Keratinocyte (primary cell): ENCODE measurements at regions not wholly inside any gene's neighbourhood (a gene's known extent, or its start where the extent isn't known, plus 50 kb on each side); places are given as distances from the start of the nearest gene placed in this dataset.
A peak's percentile ranks its signal among the peaks of the same experiment; 100 is the strongest.

Experiments used
- DNase-seq: peaks from one replicate; pipeline ENCODE4 v3.0.0-alpha.2; 2011; ENCODE audit warnings: low read depth, missing footprints, low spot score
- FAIRE-seq: peaks from 2 replicates; lab custom pipeline; 2011; peaks lifted over from hg19 to GRCh38; lab: Jason Lieb, UNC
- H2AFZ ChIP-seq: 2 replicates; pipeline ENCODE4 v1.6.0; 2012; ENCODE audit warnings: low read length, control low read depth, inconsistent platforms; ENCODE audit not compliant: control insufficient read depth
- H3K27ac ChIP-seq: 2 replicates; pipeline ENCODE4 v1.5.1; 2011; ENCODE audit warnings: low read length; ENCODE audit not compliant: control insufficient read depth, insufficient read depth
- H3K27me3 ChIP-seq: 3 replicates; pipeline ENCODE4 v1.6.0; 2011; ENCODE audit warnings: low read length; ENCODE audit not compliant: control insufficient read depth, insufficient read depth; ENCODE audit errors: extremely low read depth
- H3K36me3 ChIP-seq, 2 experiments: 2 replicates in 1 of 2; 3 replicates in 1 of 2; pipeline ENCODE4 v1.5.1; 2011; ENCODE audit warnings: low read length in 2 of 2, mild to moderate bottlenecking in 1 of 2; ENCODE audit not compliant: control insufficient read depth in 2 of 2, insufficient read depth in 2 of 2; ENCODE audit errors: extremely low read depth in 1 of 2
- H3K4me1 ChIP-seq: 3 replicates; pipeline ENCODE4 v1.5.1; 2011; ENCODE audit warnings: low read length; ENCODE audit not compliant: control insufficient read depth, insufficient read depth; ENCODE audit errors: extremely low read depth
- H3K4me2 ChIP-seq: 3 replicates; pipeline ENCODE4 v1.6.0; 2011; ENCODE audit warnings: low read depth, low read length; ENCODE audit not compliant: control insufficient read depth, insufficient read depth; ENCODE audit errors: extremely low read depth
- H3K4me3 ChIP-seq, 3 experiments: fragments of 200-600 bp in 1 of 3; sonication (generic) in 1 of 3; 2 replicates in 2 of 3; 3 replicates in 1 of 3; pipeline ENCODE4 v1.5.1; 2011 to 2016; ENCODE audit warnings: low read length in 3 of 3, mild to moderate bottlenecking in 3 of 3, control low read depth in 2 of 3, inconsistent platforms in 1 of 3, low read depth in 1 of 3, mixed read lengths in 1 of 3, mixed run types in 1 of 3, moderate library complexity in 1 of 3; ENCODE audit not compliant: control insufficient read depth in 2 of 3, insufficient read depth in 2 of 3; ENCODE audit errors: extremely low read depth in 1 of 3
- H3K79me2 ChIP-seq: 2 replicates; pipeline ENCODE4 v1.6.0; 2012; ENCODE audit warnings: low read length; ENCODE audit not compliant: control insufficient read depth, insufficient read depth
- H3K9ac ChIP-seq: 3 replicates; pipeline ENCODE4 v1.6.0; 2011; ENCODE audit warnings: low read length; ENCODE audit not compliant: control insufficient read depth, insufficient read depth; ENCODE audit errors: extremely low read depth
- H3K9me1 ChIP-seq: 3 replicates; pipeline ENCODE4 v1.6.0; 2011; ENCODE audit warnings: low read length; ENCODE audit not compliant: control insufficient read depth, insufficient read depth; ENCODE audit errors: extremely low read depth
- H3K9me3 ChIP-seq: 2 replicates; pipeline ENCODE4 v1.5.1; 2012; ENCODE audit warnings: low read depth, low read length; ENCODE audit not compliant: control insufficient read depth
- H4K20me1 ChIP-seq: 3 replicates; pipeline ENCODE4 v1.6.0; 2011; ENCODE audit warnings: low read length; ENCODE audit not compliant: control insufficient read depth, insufficient read depth; ENCODE audit errors: extremely low read depth
- CTCF ChIP-seq, 3 experiments: IDR thresholded peaks in 1 of 3; conservative IDR thresholded peaks in 1 of 3; optimal IDR thresholded peaks in 1 of 3; 2 replicates in 2 of 3; 3 replicates in 1 of 3; pipeline versions ENCODE3 to v1.5.1; 2011; ENCODE audit warnings: low read length in 3 of 3, mild to moderate bottlenecking in 3 of 3, moderate library complexity in 2 of 3, control low read depth in 1 of 3, inconsistent platforms in 1 of 3; ENCODE audit not compliant: insufficient read depth in 2 of 3; ENCODE audit errors: extremely low read depth in 1 of 3
- EZH2 ChIP-seq: IDR thresholded peaks from one replicate; pipeline ENCODE4 v1.6.1; 2012; ENCODE audit warnings: inconsistent platforms, mild to moderate bottlenecking, low read length, moderate library complexity
- dilution Hi-C: fragments of 300-500 bp; cut with MboI; formaldehyde crosslinking; loops from one replicate; pipeline ENCODE4 v1.7.0; 2020; ENCODE audit warnings: low sequenced_read_pairs; ENCODE audit not compliant: extremely low pct_ligation_motif_present

GRCh38 chr16:72542102-72542501, 370.1 kb upstream of the PMFBP1 start:
- H3K36me3 ChIP-seq = no peaks in the 10 kb centered on the region

GRCh38 chr16:72537664-72538063, 365.7 kb upstream of the PMFBP1 start:
- Histone ChIP-seq H2AFZ (no peak overlapping the region), H4K20me1 (no peaks in the 10 kb centered on the region), H3K27me3 (no peaks in the 10 kb centered on the region), H3K4me3 (no peak overlapping the region), H3K79me2 (no peaks in the 10 kb centered on the region), H3K9me1 (no peaks in the 10 kb centered on the region), H3K9me3 (no peaks in the 10 kb centered on the region), H3K4me2 (no peak overlapping the region), H3K4me1 (peaks cover 3% of the 10 kb centered on the region), H3K27ac (no peak overlapping the region), H3K9ac (no peak overlapping the region), H3K36me3 (no peaks in the 10 kb centered on the region)
- DNase-seq = no peak
- FAIRE-seq = peak; percentile 64
- TF ChIP-seq CTCF (optimal IDR thresholded peaks at IDR 0.05 in 1 of 3, IDR thresholded peaks at IDR 0.05 in 1 of 3, conservative IDR thresholded peaks at IDR 0.05 in 1 of 3; ENCODE audit: extremely low read depth in 1 of 3, insufficient read depth in 2 of 3, low read length in 3 of 3) (no peak), EZH2 (no peak)
- dilution Hi-C loops = no loop called here

More at GRCh38 chr16:72542102-72542501, 370.1 kb upstream of the PMFBP1 start:
- Histone ChIP-seq H3K4me2 (no peak overlapping the region), H3K9ac (no peak overlapping the region), H3K27ac (no peak overlapping the region), H3K4me3 (no peak overlapping the region), H3K9me1 (no peaks in the 10 kb centered on the region), H3K27me3 (no peaks in the 10 kb centered on the region), H4K20me1 (no peaks in the 10 kb centered on the region), H3K9me3 (no peaks in the 10 kb centered on the region), H2AFZ (no peak overlapping the region), H3K79me2 (no peaks in the 10 kb centered on the region), H3K4me1 (peaks cover 3% of the 10 kb centered on the region)
- TF ChIP-seq EZH2 (no peak), CTCF (optimal IDR thresholded peaks at IDR 0.05 in 1 of 3, IDR thresholded peaks at IDR 0.05 in 1 of 3, conservative IDR thresholded peaks at IDR 0.05 in 1 of 3; ENCODE audit: extremely low read depth in 1 of 3, insufficient read depth in 2 of 3, low read length in 3 of 3) (no peak)
- DNase-seq (no peak), FAIRE-seq (no peak)
- dilution Hi-C loops = no loop called here
